HL-60 (cell line): ENCODE measurements at regions not wholly inside any gene's neighbourhood (a gene's known extent, or its start where the extent isn't known, plus 50 kb on each side); places are given as distances from the start of the nearest gene placed in this dataset.

ENCODE experiments used
- DNase-seq, 2 experiments: peaks; one replicate each; pipeline ENCODE4 v3.0.0-alpha.2; 2010 to 2020; ENCODE audit warnings: low read depth in 1 of 2, low spot score in 1 of 2
- H3K27ac ChIP-seq: fragments of 250-450 bp; sonication (Bioruptor Pico); replicated peaks from 2 replicates; pipeline ENCODE4 v1.5.1; 2020; ENCODE audit warnings: mild to moderate bottlenecking, moderate library complexity
- H3K27me3 ChIP-seq: fragments of 250-450 bp; sonication (Bioruptor Pico); 2 replicates; pipeline ENCODE4 v1.5.1; 2021; ENCODE audit warnings: mild to moderate bottlenecking, moderate library complexity; ENCODE audit not compliant: insufficient read depth, poor library complexity, severe bottlenecking
- H3K4me3 ChIP-seq: replicated peaks from 2 replicates; pipeline ENCODE4 v1.5.1; 2011; ENCODE audit warnings: mild to moderate bottlenecking, control low read depth, low read length; ENCODE audit not compliant: insufficient read depth
- CTCF ChIP-seq: IDR thresholded peaks from one replicate; pipeline ENCODE4 v1.5.1; 2011; ENCODE audit warnings: low read length, control low read depth, inconsistent platforms; ENCODE audit not compliant: insufficient read depth
- GABPA ChIP-seq: IDR thresholded peaks from 2 replicates; pipeline ENCODE4 v1.6.1; 2012; ENCODE audit warnings: low read depth
- POLR2AphosphoS5 ChIP-seq: IDR thresholded peaks from 2 replicates; pipeline ENCODE4 v1.6.1; 2012; ENCODE audit warnings: low read depth
- REST ChIP-seq: IDR thresholded peaks from 2 replicates; pipeline ENCODE4 v1.6.1; 2012; ENCODE audit warnings: low read depth; ENCODE audit not compliant: insufficient replicate concordance
- SPI1 ChIP-seq: IDR thresholded peaks from 2 replicates; pipeline ENCODE4 v1.6.1; 2012; ENCODE audit warnings: low read depth, mild to moderate bottlenecking, borderline replicate concordance

GRCh38 chr6:40887792-40888340, 151.2 kb downstream of the UNC5CL start:
- Histone ChIP-seq H3K27me3 (no peaks in the 10 kb centered on the region), H3K4me3 (no peak overlapping the region), H3K27ac (no peak overlapping the region)
- TF ChIP-seq CTCF (no peak), POLR2AphosphoS5 (no peak), REST (no peak), GABPA (no peak), SPI1 (no peak)
- DNase-seq: no peak

GRCh38 chr6:40887079-40887791, 151.8 kb downstream of the UNC5CL start:
- no peak overlapping the region for H3K27ac ChIP-seq
- no peaks in the 10 kb centered on the region for H3K27me3 ChIP-seq
- DNase-seq: no peak
- TF ChIP-seq POLR2AphosphoS5: no peak
- no peak for TF ChIP-seq GABPA
- no peak for TF ChIP-seq SPI1
- no peak for TF ChIP-seq CTCF
- no peak for TF ChIP-seq REST
- no peak overlapping the region for H3K4me3 ChIP-seq

- no peak overlapping the region for H3K4me3 ChIP-seq
- TF ChIP-seq REST (no peak), POLR2AphosphoS5 (no peak), CTCF (no peak), GABPA (no peak), SPI1 (no peak)
- no peak for DNase-seq
- no peaks in the 10 kb centered on the region for H3K27me3 ChIP-seq
- no peak overlapping the region for H3K27ac ChIP-seq
Measured at GRCh38 chr6:40885139-40885774, 153.8 kb downstream of the UNC5CL start.
